ENCODE measurements at regions not wholly inside any gene's neighbourhood (a gene's known extent, or its start where the extent isn't known, plus 50 kb on each side); places are given as distances from the start of the nearest gene placed in this dataset.

GRCh38 chr18:55093295-55093694 lies 134.0 kb upstream of the CCDC68 start:
- no peak for TF ChIP-seq POLR2A (IDR thresholded peaks at IDR 0.05; ENCODE audit: low read length)
- TF ChIP-seq GATA1 (IDR thresholded peaks at IDR 0.05; ENCODE audit: low read depth, low read length): no peak
